CD14-positive monocyte (primary cell): ENCODE measurements at regions not wholly inside any gene's neighbourhood (a gene's known extent, or its start where the extent isn't known, plus 50 kb on each side); places are given as distances from the start of the nearest gene placed in this dataset.

Experiments used
- DNase-seq, 3 donors: peaks; one replicate each; pipeline ENCODE4 v3.0.0-alpha.2; 2011 to 2022
- H2AFZ ChIP-seq: 2 replicates; pipeline ENCODE4 v1.6.0; 2012; ENCODE audit warnings: mild to moderate bottlenecking, low read depth, low read length, inconsistent platforms; ENCODE audit not compliant: insufficient read depth, poor library complexity, severe bottlenecking
- H3K27ac ChIP-seq, 2 donors: 1 replicate in 1 of 2; 2 replicates in 1 of 2; pipeline ENCODE4 v1.5.1; 2012 to 2013; ENCODE audit warnings: low read length in 2 of 2, control low read depth in 1 of 2, inconsistent platforms in 1 of 2, low read depth in 1 of 2, mild to moderate bottlenecking in 1 of 2
- H3K27me3 ChIP-seq, 2 donors: one replicate each; pipeline versions ENCODE4 v1.6.0 to v1.6.1; 2011 to 2013; ENCODE audit warnings: low read length in 2 of 2; ENCODE audit not compliant: control insufficient read depth in 2 of 2, insufficient read depth in 2 of 2
- H3K36me3 ChIP-seq, 2 donors: replicated peaks in 1 of 2; 1 replicate in 1 of 2; 2 replicates in 1 of 2; pipeline versions ENCODE4 v1.5.1 to v1.6.1; 2012 to 2013; ENCODE audit warnings: low read length in 2 of 2, control low read depth in 1 of 2, inconsistent platforms in 1 of 2, mild to moderate bottlenecking in 1 of 2; ENCODE audit not compliant: insufficient read depth in 2 of 2, control insufficient read depth in 1 of 2
- H3K4me1 ChIP-seq, 2 donors: 1 replicate in 1 of 2; 2 replicates in 1 of 2; pipeline versions ENCODE4 v1.5.1 to v1.6.1; 2012 to 2013; ENCODE audit warnings: low read length in 2 of 2, control low read depth in 1 of 2, inconsistent platforms in 1 of 2, mild to moderate bottlenecking in 1 of 2, moderate library complexity in 1 of 2; ENCODE audit not compliant: insufficient read depth in 2 of 2, control insufficient read depth in 1 of 2
- H3K4me2 ChIP-seq: replicated peaks from 2 replicates; pipeline ENCODE3; 2012; ENCODE audit warnings: low read length, moderate library complexity, mild to moderate bottlenecking; ENCODE audit not compliant: poor library complexity, severe bottlenecking; ENCODE audit errors: extremely low read depth
- H3K4me3 ChIP-seq, 3 experiments: fragments of 200-600 bp in 1 of 3; sonication (generic) in 1 of 3; replicated peaks in 1 of 3; 1 replicate in 2 of 3; 2 replicates in 1 of 3; pipeline ENCODE4 v1.5.1; 2011 to 2013; ENCODE audit warnings: low read length in 3 of 3, mild to moderate bottlenecking in 3 of 3, control low read depth in 2 of 3, low read depth in 2 of 3, inconsistent platforms in 1 of 3, moderate library complexity in 1 of 3
- H3K79me2 ChIP-seq: 2 replicates; pipeline ENCODE4 v1.6.0; 2012; ENCODE audit warnings: mild to moderate bottlenecking, control low read depth, inconsistent platforms, low read length, moderate library complexity; ENCODE audit not compliant: insufficient read depth
- H3K9ac ChIP-seq: 2 replicates; pipeline ENCODE4 v1.6.0; 2017; ENCODE audit warnings: low read length, mild to moderate bottlenecking; ENCODE audit not compliant: insufficient read depth, poor library complexity, severe bottlenecking
- H3K9me3 ChIP-seq, 2 donors: replicated peaks in 1 of 2; 1 replicate in 1 of 2; 2 replicates in 1 of 2; pipeline versions ENCODE4 v1.5.1 to v1.6.1; 2012 to 2013; ENCODE audit warnings: low read length in 2 of 2, control low read depth in 1 of 2; ENCODE audit not compliant: control insufficient read depth in 1 of 2, insufficient read depth in 1 of 2
- H4K20me1 ChIP-seq: 2 replicates; pipeline ENCODE4 v1.6.0; 2012; ENCODE audit warnings: mild to moderate bottlenecking, low read length, control low read depth, moderate library complexity; ENCODE audit not compliant: insufficient read depth
- H3K27ac Mint-ChIP-seq, 7 donors: one replicate each; pipeline ENCODE4 v1.8.0; 2020; ENCODE audit warnings: mild to moderate bottlenecking in 7 of 7, mixed read lengths in 7 of 7, moderate library complexity in 6 of 7, inconsistent platforms in 2 of 7
- H3K27me3 Mint-ChIP-seq, 3 donors: one replicate each; pipeline ENCODE4 v1.8.0; 2021 to 2022; ENCODE audit warnings: low read depth in 3 of 3, mild to moderate bottlenecking in 3 of 3, mixed read lengths in 3 of 3, moderate library complexity in 3 of 3, inconsistent platforms in 1 of 3
- H3K36me3 Mint-ChIP-seq, 2 donors: one replicate each; pipeline ENCODE4 v1.8.0; 2020; ENCODE audit warnings: mixed read lengths in 2 of 2, inconsistent platforms in 1 of 2, mild to moderate bottlenecking in 1 of 2
- H3K4me1 Mint-ChIP-seq: one replicate; pipeline ENCODE4 v1.8.0; 2020; ENCODE audit warnings: mild to moderate bottlenecking, mixed read lengths
- H3K4me3 Mint-ChIP-seq, 2 donors: one replicate each; pipeline ENCODE4 v1.8.0; 2020; ENCODE audit warnings: mild to moderate bottlenecking in 2 of 2, mixed read lengths in 2 of 2, moderate library complexity in 1 of 2
- H3K9me3 Mint-ChIP-seq, 7 donors: one replicate each; pipeline ENCODE4 v1.8.0; 2020 to 2022; ENCODE audit warnings: mixed read lengths in 7 of 7, mild to moderate bottlenecking in 6 of 7, moderate library complexity in 6 of 7, inconsistent platforms in 2 of 7
- CTCF ChIP-seq: fragments of 200-600 bp; IDR thresholded peaks from one replicate; pipeline ENCODE4 v1.8.0; 2022; ENCODE audit warnings: antibody characterized with exemption, mild to moderate bottlenecking
- WGBS: methylation state at CpG from one replicate; pipeline ENCODE4 v1.1.5; 2013; ENCODE audit warnings: missing lambda C conversion rate; ENCODE audit not compliant: insufficient coverage; 5-methylcytosine and 5-hydroxymethylcytosine counted together
- intact Hi-C, 2 donors: fragments of 100-400 bp; cut with micrococcal nuclease; formaldehyde crosslinking; loops; one replicate each; pipeline versions ENCODE4 v1.15.0 to v1.15.1; 2023

GRCh38 chr9:17970277-17970676 is 391.4 kb downstream of the SH3GL2 start:
- no peak for TF ChIP-seq CTCF
- Histone ChIP-seq H4K20me1 (no peaks in the 10 kb centered on the region), H3K27ac (no peak overlapping the region), H3K4me1 (no peaks in the 10 kb centered on the region), H3K9me3 (no peaks in the 10 kb centered on the region), H3K4me3 (no peak overlapping the region), H3K9ac (no peak overlapping the region), H3K79me2 (no peaks in the 10 kb centered on the region), H3K27me3 (no peaks in the 10 kb centered on the region), H3K36me3 (no peaks in the 10 kb centered on the region), H2AFZ (no peak overlapping the region), H3K4me2 (no peak overlapping the region)
- H3K36me3 Mint-ChIP-seq = no peaks in the 10 kb centered on the region
- H3K4me3 Mint-ChIP-seq = no peak overlapping the region
- no peaks in the 10 kb centered on the region for H3K27me3 Mint-ChIP-seq
- no peaks in the 10 kb centered on the region for H3K4me1 Mint-ChIP-seq
- H3K9me3 Mint-ChIP-seq = peaks cover 0 to 3% (median 0%) of the 10 kb centered on the region in 7 donors
- intact Hi-C loops = no loop called here
- DNase-seq = no peak
- H3K27ac Mint-ChIP-seq = no peak overlapping the region

- H3K27ac ChIP-seq = no peak overlapping the region
Measured at GRCh38 chr9:17978773-17979172, 399.9 kb downstream of the SH3GL2 start.

More at GRCh38 chr9:17978773-17979172, 399.9 kb downstream of the SH3GL2 start:
- no CpG with 5 or more reads among the region's 2 CpGs for WGBS
- Histone ChIP-seq H3K9me3 (peaks cover 7 to 14% of the 10 kb centered on the region in 2 donors), H3K4me3 (no peak overlapping the region), H3K4me1 (no peaks in the 10 kb centered on the region), H3K36me3 (no peaks in the 10 kb centered on the region), H2AFZ (no peak overlapping the region), H4K20me1 (no peaks in the 10 kb centered on the region), H3K4me2 (no peak overlapping the region), H3K9ac (no peak overlapping the region), H3K79me2 (no peaks in the 10 kb centered on the region), H3K27me3 (no peaks in the 10 kb centered on the region)
- no peak for TF ChIP-seq CTCF
- Mint-ChIP-seq H3K9me3 (peaks cover 6 to 20% (median 15%) of the 10 kb centered on the region in 7 donors), H3K4me3 (no peak overlapping the region), H3K27ac (no peak overlapping the region), H3K4me1 (no peaks in the 10 kb centered on the region), H3K36me3 (no peaks in the 10 kb centered on the region), H3K27me3 (peaks cover 0 to 1% (median 0%) of the 10 kb centered on the region in 3 donors)
- DNase-seq = no peak
- intact Hi-C loops = no loop called here
